ENCODE measurements at regions not wholly inside any gene's neighbourhood (a gene's known extent, or its start where the extent isn't known, plus 50 kb on each side); places are given as distances from the start of the nearest gene placed in this dataset.

DNA sequence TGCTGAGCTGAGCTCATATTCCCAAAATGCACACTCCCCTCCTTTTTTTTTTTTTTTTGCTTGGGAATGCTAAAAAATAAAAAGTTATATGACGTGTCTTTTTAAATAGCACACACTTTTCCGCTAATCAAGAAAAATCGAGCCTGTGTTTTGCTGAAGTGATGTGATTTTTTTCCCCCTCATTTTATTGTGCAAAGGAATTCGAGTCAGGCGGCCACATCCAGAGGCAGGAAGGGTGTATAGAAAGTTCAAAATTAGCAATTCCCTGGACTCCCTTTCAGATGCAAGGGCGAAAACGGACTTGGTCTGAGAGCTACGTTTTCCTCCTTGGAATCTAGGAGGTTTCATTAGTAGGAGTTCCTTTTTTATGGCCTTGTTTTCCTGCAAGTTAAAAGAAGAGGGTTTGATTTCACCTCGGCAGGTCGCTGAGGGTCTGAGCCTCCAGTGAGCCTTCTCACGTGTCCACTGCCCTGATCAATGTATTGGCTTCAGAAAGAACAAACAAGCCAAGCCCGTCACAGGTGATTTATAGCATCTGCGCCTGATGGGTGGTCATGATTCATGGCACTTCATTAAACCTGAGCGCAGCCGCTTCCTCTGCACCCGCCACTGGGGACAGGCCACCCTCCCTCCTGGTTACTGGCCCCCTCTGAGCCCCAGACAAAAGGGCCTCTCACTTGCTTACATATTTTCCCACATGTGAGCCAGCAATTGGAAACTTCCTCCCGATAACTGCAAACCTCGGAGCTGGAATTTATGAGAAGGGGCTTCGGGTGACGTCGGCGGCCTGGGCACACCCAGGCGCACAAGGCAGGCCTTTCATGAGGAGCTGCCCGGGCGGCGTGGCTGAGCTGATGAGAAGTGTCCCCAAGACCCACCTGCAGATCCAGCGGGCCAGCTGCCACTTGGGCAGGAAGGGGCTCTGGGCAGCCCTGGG lies 64.4 kb upstream of the LINC01488 start:
- TF ChIP-seq ZNF24 (tag by site-specific recombination; IDR thresholded peaks at IDR 0.05) (no peak), ZNF175 (tag by site-specific recombination; IDR thresholded peaks at IDR 0.05) (no peak), ZNF558 (tag by site-specific recombination; IDR thresholded peaks at IDR 0.05) (no peak)

All from HEK293 (cell line).